PC-9 (cell line): ENCODE measurements at regions not wholly inside any gene's neighbourhood (a gene's known extent, or its start where the extent isn't known, plus 50 kb on each side); places are given as distances from the start of the nearest gene placed in this dataset.
A peak's percentile ranks its signal among the peaks of the same experiment; 100 is the strongest.

ENCODE experiments used
- BruUV-seq: library from RNA; stranded (reverse); fragments of 400-500 nt; replicated peaks from 2 replicates; lab custom pipeline; 2021; lab: Mats Ljungman, UMichigan
- CTCF ChIA-PET: fragments of 300-600 bp; sonication (Branson Sonifier 250); formaldehyde crosslinking; loops from one replicate; lab custom pipeline; 2022; ENCODE audit warnings: antibody characterized with exemption; lab: Charles Lee
- POLR2A ChIA-PET: fragments of 300-600 bp; sonication (Branson Sonifier 250); formaldehyde crosslinking; loops from one replicate; lab custom pipeline; 2022; ENCODE audit warnings: antibody characterized with exemption; ENCODE audit not compliant: unreplicated experiment; lab: Charles Lee
- DNase-seq, 2 experiments: peaks; one replicate each; pipeline versions ENCODE4 v3.0.0 to v3.0.0-alpha.2; 2015 to 2022; ENCODE audit warnings: mixed read lengths in 1 of 2
- H2AFZ ChIP-seq: fragments of 200-600 bp; sonication (generic); 2 replicates; pipeline ENCODE4 v1.8.1; 2017; ENCODE audit warnings: antibody characterized with exemption
- H3F3A ChIP-seq: fragments of 200-600 bp; sonication (generic); 2 replicates; pipeline ENCODE4 v1.8.1; 2017; ENCODE audit warnings: antibody characterized with exemption, mild to moderate bottlenecking, low read depth; ENCODE audit not compliant: insufficient read depth
- H3K27ac ChIP-seq: fragments of 200-600 bp; sonication (generic); 2 replicates; pipeline ENCODE4 v1.6.1; 2016; ENCODE audit warnings: mixed run types
- H3K27me3 ChIP-seq: fragments of 200-600 bp; sonication (generic); 2 replicates; pipeline ENCODE4 v1.6.1; 2016; ENCODE audit warnings: low read depth, mixed run types; ENCODE audit not compliant: insufficient read depth
- H3K36me3 ChIP-seq: fragments of 200-600 bp; sonication (generic); 2 replicates; pipeline ENCODE4 v1.6.1; 2016; ENCODE audit warnings: low read depth, mixed run types
- H3K4me1 ChIP-seq: fragments of 200-600 bp; sonication (generic); replicated peaks from 2 replicates; pipeline ENCODE4 v1.6.1; 2016; ENCODE audit warnings: mixed run types; ENCODE audit not compliant: insufficient read depth
- H3K4me2 ChIP-seq: fragments of 200-600 bp; sonication (generic); 2 replicates; pipeline ENCODE4 v1.6.1; 2017; ENCODE audit warnings: mixed run types
- H3K4me3 ChIP-seq: fragments of 200-600 bp; sonication (generic); 2 replicates; pipeline ENCODE4 v1.6.1; 2016; ENCODE audit warnings: mixed run types
- H3K79me2 ChIP-seq: fragments of 200-600 bp; sonication (generic); 2 replicates; pipeline ENCODE4 v1.6.1; 2017; ENCODE audit warnings: low read depth, mixed run types
- H3K9me2 ChIP-seq: fragments of 200-600 bp; sonication (generic); 2 replicates; pipeline ENCODE4 v1.8.1; 2017; ENCODE audit warnings: mild to moderate bottlenecking; ENCODE audit not compliant: insufficient read depth
- H3K9me3 ChIP-seq: fragments of 200-600 bp; sonication (generic); 2 replicates; pipeline ENCODE4 v1.8.1; 2016; ENCODE audit warnings: low read depth; ENCODE audit not compliant: insufficient read depth
- H4K20me1 ChIP-seq: fragments of 200-600 bp; sonication (generic); 2 replicates; pipeline ENCODE4 v1.8.1; 2017; ENCODE audit not compliant: insufficient read depth
- CTCF ChIP-seq: fragments of 200-600 bp; sonication (generic); conservative IDR thresholded peaks from 2 replicates; pipeline ENCODE4 v1.6.1; 2017; ENCODE audit warnings: mixed run types, antibody characterized with exemption, mild to moderate bottlenecking, moderate library complexity
- EZH2 ChIP-seq: fragments of 200-600 bp; sonication (generic); IDR thresholded peaks from 2 replicates; pipeline ENCODE4 v1.8.0; 2017; ENCODE audit warnings: antibody characterized with exemption, low read depth
- intact Hi-C: fragments of 100-400 bp; cut with micrococcal nuclease; formaldehyde crosslinking; loops from one replicate; pipeline ENCODE4 v1.10.0; 2022; ENCODE audit not compliant: unreplicated experiment

- Histone ChIP-seq H4K20me1 (no peaks in the 10 kb centered on the region), H3K79me2 (no peaks in the 10 kb centered on the region), H2AFZ (peak overlapping the region; percentile 36; the same call in 1 of the 2 replicates), H3K36me3 (no peaks in the 10 kb centered on the region), H3K4me3 (no peak overlapping the region), H3K4me2 (no peak overlapping the region), H3K27me3 (no peaks in the 10 kb centered on the region), H3F3A (0 out of 2 replicates have a peak, but pooled peaks cover 3% of the 10 kb centered on the region), H3K4me1 (peaks cover 9% of the 10 kb centered on the region), H3K9me2 (no peaks in the 10 kb centered on the region), H3K27ac (no peak overlapping the region), H3K9me3 (no peaks in the 10 kb centered on the region)
- BruUV-seq, result no TSS peak
- TF ChIP-seq EZH2 (no peak), CTCF (no peak)
- no peak for DNase-seq
- intact Hi-C loops, result loop anchor here (10.0 kb wide), 1 partner anchor 559 kb away; no protein-coding TSS in a partner anchor
- POLR2A ChIA-PET, result no interaction called here
- CTCF ChIA-PET, result no interaction called here
These were observed 153.0 kb upstream of the FAM20A start for GRCh38 chr17:68753985-68754769.

GRCh38 chr17:68750208-68750562 is 149.0 kb upstream of the FAM20A start:
- Histone ChIP-seq H3K9me3 (peaks cover 3% of the 10 kb centered on the region; the same call in 1 of the 2 replicates), H3K36me3 (no peaks in the 10 kb centered on the region), H3K79me2 (no peaks in the 10 kb centered on the region), H3K4me3 (peak overlapping the region; percentile 20; the same call in 1 of the 2 replicates), H3K4me2 (peak overlapping the region; percentile 56), H3K27me3 (no peaks in the 10 kb centered on the region), H2AFZ (peak overlapping the region; percentile 56), H3K27ac (no peak overlapping the region), H3K4me1 (no peaks in the 10 kb centered on the region), H4K20me1 (no peaks in the 10 kb centered on the region), H3F3A (no peaks in the 10 kb centered on the region), H3K9me2 (no peaks in the 10 kb centered on the region)
- ChIA-PET POLR2A (interaction anchor here (0.6 kb wide), 1 partner anchor 268 kb away, joined by 3 read pairs; no protein-coding TSS in a partner anchor), CTCF (no interaction called here)
- no TSS peak for BruUV-seq
- DNase-seq, result no peak
- intact Hi-C loops, result loop anchor here (10.0 kb wide), 1 partner anchor 555 kb away; no protein-coding TSS in a partner anchor
- TF ChIP-seq CTCF (no peak), EZH2 (no peak)

- peak overlapping the region; percentile 56 for H2AFZ ChIP-seq
- no peak overlapping the region for H3K27ac ChIP-seq
- H3K79me2 ChIP-seq, result no peaks in the 10 kb centered on the region
- ChIA-PET POLR2A (interaction anchor here (0.6 kb wide), 1 partner anchor 267 kb away, joined by 3 read pairs; no protein-coding TSS in a partner anchor), CTCF (no interaction called here)
- H4K20me1 ChIP-seq, result no peaks in the 10 kb centered on the region
- H3K36me3 ChIP-seq, result no peaks in the 10 kb centered on the region
- no peak for DNase-seq
- no peaks in the 10 kb centered on the region; the same call in 1 of the 2 replicates for H3K27me3 ChIP-seq
- H3K4me1 ChIP-seq, result no peaks in the 10 kb centered on the region
- H3K9me2 ChIP-seq, result no peaks in the 10 kb centered on the region
- peak overlapping the region; percentile 56 for H3K4me2 ChIP-seq
- intact Hi-C loops, result loop anchor here (10.0 kb wide), 1 partner anchor 555 kb away; no protein-coding TSS in a partner anchor
- no peak for TF ChIP-seq EZH2
- no peak for TF ChIP-seq CTCF
- no peaks in the 10 kb centered on the region for H3F3A ChIP-seq
- peaks cover 4% of the 10 kb centered on the region; the same call in 1 of the 2 replicates for H3K9me3 ChIP-seq
- no TSS peak for BruUV-seq
- peak overlapping the region; percentile 20; the same call in 1 of the 2 replicates for H3K4me3 ChIP-seq
These were observed 148.4 kb upstream of the FAM20A start for GRCh38 chr17:68749349-68750207.
